Activated T-helper 17 cell treated with anti-CD3 and anti-CD28 coated beads, Interleukin-2, amount 50 U/mL, for 72 hours (primary cell): ENCODE measurements at regions not wholly inside any gene's neighbourhood (a gene's known extent, or its start where the extent isn't known, plus 50 kb on each side); places are given as distances from the start of the nearest gene placed in this dataset.

Experiments
- ATAC-seq: fragments of 150-1000 bp; cut with Tn5 transposase; replicated peaks from 2 replicates; pipeline ENCODE4 v1.10.0; 2021; ENCODE audit warnings: mild to moderate bottlenecking, moderate library complexity
- H3K27ac Mint-ChIP-seq: one replicate; pipeline ENCODE4 v1.8.0; 2022; ENCODE audit warnings: mixed read lengths
- H3K27me3 Mint-ChIP-seq: one replicate; pipeline ENCODE4 v1.8.0; 2022; ENCODE audit warnings: mixed read lengths
- H3K36me3 Mint-ChIP-seq: one replicate; pipeline ENCODE4 v1.8.0; 2022; ENCODE audit warnings: low read depth, mild to moderate bottlenecking, mixed read lengths
- H3K4me1 Mint-ChIP-seq: one replicate; pipeline ENCODE4 v1.8.0; 2022; ENCODE audit warnings: mixed read lengths
- H3K4me3 Mint-ChIP-seq: one replicate; pipeline ENCODE4 v1.8.0; 2022; ENCODE audit warnings: mild to moderate bottlenecking, mixed read lengths
- H3K9me3 Mint-ChIP-seq: one replicate; pipeline ENCODE4 v1.8.0; 2022; ENCODE audit warnings: mixed read lengths

DNA sequence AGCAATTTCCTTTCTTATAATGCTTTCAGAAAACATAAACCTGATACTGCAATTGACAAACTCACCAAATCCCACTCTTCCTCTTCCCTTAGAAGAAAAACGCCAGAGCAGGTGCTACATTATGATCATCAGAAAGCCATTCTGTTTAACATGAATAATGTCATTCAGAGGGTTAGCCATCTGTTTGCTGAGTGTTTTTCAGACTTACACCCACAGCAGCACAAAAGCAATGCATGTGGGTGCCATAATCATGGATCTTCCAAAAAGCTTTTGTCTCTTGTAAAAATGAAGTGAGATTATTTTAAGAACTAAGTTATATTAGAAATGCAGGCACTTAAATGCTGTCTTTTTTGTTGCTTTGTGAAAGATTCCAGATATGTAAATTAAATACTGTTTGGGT, 204.6 kb upstream of the TMPRSS15 start:
- H3K36me3 Mint-ChIP-seq: no peaks in the 10 kb centered on the region
- no peak overlapping the region for H3K27ac Mint-ChIP-seq
- no peaks in the 10 kb centered on the region for H3K4me1 Mint-ChIP-seq
- H3K4me3 Mint-ChIP-seq: no peak overlapping the region
- no peaks in the 10 kb centered on the region for H3K27me3 Mint-ChIP-seq
- H3K9me3 Mint-ChIP-seq: no peaks in the 10 kb centered on the region
- ATAC-seq: no peak

DNA sequence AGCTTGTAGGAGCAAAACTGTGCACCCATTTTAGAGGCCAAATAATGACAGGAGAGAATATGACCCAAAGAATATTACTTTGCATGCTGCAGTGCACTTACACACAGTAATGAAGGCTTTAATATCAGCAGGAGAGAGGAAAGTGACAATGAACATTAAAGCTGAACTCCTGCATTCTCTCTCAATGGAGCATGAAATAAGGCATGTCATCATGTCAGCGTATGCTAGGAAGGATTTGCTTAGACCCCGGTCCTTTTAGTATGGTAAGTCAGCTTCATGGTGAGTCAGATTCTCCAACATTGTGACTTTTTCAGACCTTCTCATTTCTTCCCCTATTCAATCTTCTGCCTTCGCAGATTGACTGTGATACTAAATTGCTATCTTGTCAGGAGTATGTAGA, 210.7 kb upstream of the TMPRSS15 start:
- H3K4me1 Mint-ChIP-seq: no peaks in the 10 kb centered on the region
- no peaks in the 10 kb centered on the region for H3K36me3 Mint-ChIP-seq
- no peaks in the 10 kb centered on the region for H3K27me3 Mint-ChIP-seq
- ATAC-seq: no peak
- H3K27ac Mint-ChIP-seq: no peak overlapping the region
- no peak overlapping the region for H3K4me3 Mint-ChIP-seq
- peaks cover 2% of the 10 kb centered on the region for H3K9me3 Mint-ChIP-seq

- Mint-ChIP-seq H3K27ac (no peak overlapping the region), H3K9me3 (peaks cover 4% of the 10 kb centered on the region), H3K4me1 (no peaks in the 10 kb centered on the region), H3K36me3 (no peaks in the 10 kb centered on the region), H3K4me3 (no peak overlapping the region), H3K27me3 (no peaks in the 10 kb centered on the region)
- ATAC-seq: no peak
Measured at GRCh38 chr21:18617291-18617690, 213.7 kb upstream of the TMPRSS15 start.

GRCh38 chr21:18620436-18620835, 216.9 kb upstream of the TMPRSS15 start:
- Mint-ChIP-seq H3K4me3 (no peak overlapping the region), H3K36me3 (no peaks in the 10 kb centered on the region), H3K4me1 (no peaks in the 10 kb centered on the region), H3K27ac (no peak overlapping the region), H3K9me3 (peaks cover 7% of the 10 kb centered on the region), H3K27me3 (no peaks in the 10 kb centered on the region)
- no peak for ATAC-seq

- Mint-ChIP-seq H3K4me3 (no peak overlapping the region), H3K9me3 (peaks cover 7% of the 10 kb centered on the region), H3K27me3 (no peaks in the 10 kb centered on the region), H3K27ac (no peak overlapping the region), H3K36me3 (no peaks in the 10 kb centered on the region), H3K4me1 (no peaks in the 10 kb centered on the region)
- no peak for ATAC-seq
Measured at GRCh38 chr21:18622383-18622782, 218.8 kb upstream of the TMPRSS15 start.

- Mint-ChIP-seq H3K27me3 (no peaks in the 10 kb centered on the region), H3K9me3 (peaks cover 4% of the 10 kb centered on the region), H3K27ac (no peak overlapping the region), H3K36me3 (no peaks in the 10 kb centered on the region), H3K4me1 (no peaks in the 10 kb centered on the region), H3K4me3 (no peak overlapping the region)
- ATAC-seq: no peak
Measured at GRCh38 chr21:18630446-18630845, 226.9 kb upstream of the TMPRSS15 start.

DNA sequence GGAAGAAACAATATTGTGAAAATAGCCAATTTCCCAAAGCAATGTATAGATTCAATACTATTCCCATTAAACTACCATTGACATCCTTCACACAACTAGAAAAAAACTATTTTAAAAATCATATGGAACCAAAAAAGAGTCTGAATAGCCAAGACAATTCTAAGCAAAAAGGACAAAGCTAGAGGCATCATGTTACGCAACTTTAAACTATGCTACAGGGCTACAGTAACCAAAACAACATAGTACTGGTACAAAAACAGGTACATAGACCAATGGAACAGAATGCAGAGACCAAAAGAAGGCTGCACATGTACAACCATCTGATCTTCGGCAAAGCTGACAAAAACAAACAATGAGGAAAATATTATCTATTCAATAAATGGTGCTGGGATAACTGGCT, 233.3 kb upstream of the TMPRSS15 start:
- H3K27ac Mint-ChIP-seq: no peak overlapping the region

DNA sequence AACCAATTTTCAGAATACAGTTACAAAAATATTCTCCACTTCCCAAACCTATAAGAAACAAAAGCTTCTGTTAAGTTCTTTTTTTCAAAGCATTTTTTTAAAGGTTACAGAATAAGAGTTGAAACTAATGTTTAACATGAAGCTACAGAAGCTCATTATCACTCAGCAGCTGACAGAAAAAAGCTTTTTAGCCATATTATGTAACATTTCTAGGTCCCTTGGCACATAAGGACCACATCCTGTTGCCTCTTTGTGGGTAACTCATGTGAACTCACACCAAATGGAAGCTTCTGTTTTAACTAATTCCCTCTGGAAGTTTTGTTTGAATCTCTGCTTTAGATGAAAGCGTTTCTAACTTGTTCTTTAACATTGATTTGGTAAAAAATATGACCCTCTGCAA, 242.5 kb upstream of the TMPRSS15 start:
- Mint-ChIP-seq H3K27me3 (no peaks in the 10 kb centered on the region), H3K4me3 (no peak overlapping the region)

More for the DNA sequence above, 233.3 kb upstream of the TMPRSS15 start:
- no peaks in the 10 kb centered on the region for H3K27me3 Mint-ChIP-seq
- H3K36me3 Mint-ChIP-seq: no peaks in the 10 kb centered on the region
- peaks cover 15% of the 10 kb centered on the region for H3K9me3 Mint-ChIP-seq
- no peak for ATAC-seq
- no peaks in the 10 kb centered on the region for H3K4me1 Mint-ChIP-seq
- no peak overlapping the region for H3K4me3 Mint-ChIP-seq

DNA sequence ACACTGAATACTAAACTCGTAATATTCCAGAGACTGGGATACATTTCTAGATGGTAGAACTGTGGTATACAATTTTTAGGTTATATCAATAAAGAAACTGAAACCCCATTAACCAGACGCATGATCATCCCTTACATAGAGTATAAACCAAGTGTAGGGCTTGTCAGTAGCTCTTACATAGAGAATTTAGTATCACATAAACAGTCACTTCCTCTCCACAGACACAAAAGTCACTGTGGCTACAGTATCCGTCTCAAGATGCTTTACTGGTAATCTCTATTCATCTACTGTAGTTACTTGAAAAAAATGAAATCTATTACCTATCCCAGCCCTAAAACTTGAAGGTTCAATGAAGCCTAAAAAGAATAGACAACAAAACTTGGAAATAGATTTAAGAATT, 252.3 kb upstream of the TMPRSS15 start:
- Mint-ChIP-seq H3K36me3 (no peaks in the 10 kb centered on the region), H3K4me1 (no peaks in the 10 kb centered on the region), H3K9me3 (peaks cover 9% of the 10 kb centered on the region), H3K4me3 (no peak overlapping the region), H3K27me3 (no peaks in the 10 kb centered on the region), H3K27ac (no peak overlapping the region)
- no peak for ATAC-seq

More for the DNA sequence above, 242.5 kb upstream of the TMPRSS15 start:
- Mint-ChIP-seq H3K9me3 (peaks cover 6% of the 10 kb centered on the region), H3K4me1 (no peaks in the 10 kb centered on the region), H3K36me3 (no peaks in the 10 kb centered on the region), H3K27ac (no peak overlapping the region)
- no peak for ATAC-seq

DNA sequence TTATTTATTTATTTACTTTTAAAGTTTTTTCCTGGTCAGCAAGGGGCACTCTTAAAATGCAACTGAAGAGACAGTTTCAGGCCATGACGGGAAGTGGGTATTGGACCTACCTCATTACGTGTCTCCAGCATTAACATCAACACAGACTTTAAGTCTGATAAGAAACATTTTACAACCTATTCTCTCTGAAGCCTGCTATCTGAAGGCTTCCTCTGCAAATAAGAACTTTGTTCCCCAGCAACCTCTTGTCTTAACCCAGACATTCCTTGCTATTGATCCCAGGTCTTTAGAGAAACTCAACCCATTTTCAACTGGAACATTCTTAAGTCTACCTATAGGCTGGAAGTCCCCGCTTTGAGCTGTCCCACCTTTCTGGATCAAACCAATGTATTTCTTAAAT, 258.3 kb upstream of the TMPRSS15 start:
- Mint-ChIP-seq H3K36me3 (no peaks in the 10 kb centered on the region), H3K27me3 (no peaks in the 10 kb centered on the region), H3K9me3 (peaks cover 6% of the 10 kb centered on the region), H3K4me1 (no peaks in the 10 kb centered on the region), H3K27ac (no peak overlapping the region), H3K4me3 (no peak overlapping the region)
- no peak for ATAC-seq

GRCh38 chr21:18663663-18664062, 260.1 kb upstream of the TMPRSS15 start:
- H3K27me3 Mint-ChIP-seq: no peaks in the 10 kb centered on the region
- H3K4me1 Mint-ChIP-seq: no peaks in the 10 kb centered on the region
- no peak overlapping the region for H3K4me3 Mint-ChIP-seq
- H3K36me3 Mint-ChIP-seq: no peaks in the 10 kb centered on the region
- H3K27ac Mint-ChIP-seq: no peak overlapping the region
- ATAC-seq: no peak
- peaks cover 9% of the 10 kb centered on the region for H3K9me3 Mint-ChIP-seq

DNA sequence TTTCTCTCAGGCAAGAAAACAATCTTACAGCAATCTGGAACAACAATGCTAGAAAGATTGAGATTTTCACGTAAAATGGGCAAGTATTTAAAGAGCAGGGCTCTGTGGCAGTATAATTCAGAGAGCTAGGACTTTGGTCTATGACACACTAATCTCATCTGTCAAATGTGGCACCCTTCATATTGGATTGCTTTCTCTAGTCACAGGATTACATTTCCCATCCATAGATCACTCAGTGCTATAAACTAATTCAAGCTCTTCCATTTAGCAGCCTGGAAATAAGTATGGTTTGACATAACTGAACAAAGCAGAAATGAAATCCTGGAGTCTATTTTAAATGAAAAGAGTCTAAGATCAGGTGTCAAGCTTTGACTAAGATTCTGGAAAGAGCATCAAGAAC, 263.1 kb upstream of the TMPRSS15 start:
- no peaks in the 10 kb centered on the region for H3K4me1 Mint-ChIP-seq
- peaks cover 21% of the 10 kb centered on the region for H3K9me3 Mint-ChIP-seq
- H3K36me3 Mint-ChIP-seq: no peaks in the 10 kb centered on the region
- H3K27ac Mint-ChIP-seq: no peak overlapping the region
- no peaks in the 10 kb centered on the region for H3K27me3 Mint-ChIP-seq
- H3K4me3 Mint-ChIP-seq: no peak overlapping the region
- no peak for ATAC-seq

DNA sequence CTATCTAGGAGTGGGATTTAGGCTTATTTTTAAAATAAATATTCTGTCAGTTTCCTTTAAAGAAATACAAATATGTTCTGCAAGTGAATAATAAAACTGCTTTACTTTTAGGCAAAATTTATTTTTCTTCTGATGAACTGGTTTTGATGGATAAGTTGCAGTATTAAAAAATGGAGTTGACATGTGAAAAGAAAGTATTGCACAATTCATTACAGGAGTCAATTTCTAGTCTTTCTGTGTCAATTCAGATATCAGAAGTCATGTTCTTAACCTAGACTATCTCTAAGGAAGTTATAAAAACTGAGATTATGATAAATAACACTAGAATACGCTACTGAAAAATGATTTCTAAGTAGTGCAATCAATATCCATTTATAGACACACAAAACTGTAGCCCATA, 270.2 kb upstream of the TMPRSS15 start:
- H3K36me3 Mint-ChIP-seq: no peaks in the 10 kb centered on the region

GRCh38 chr21:18677632-18678031, 274.0 kb upstream of the TMPRSS15 start:
- no peak overlapping the region for H3K4me3 Mint-ChIP-seq
- no peaks in the 10 kb centered on the region for H3K27me3 Mint-ChIP-seq
- no peak overlapping the region for H3K27ac Mint-ChIP-seq
- no peaks in the 10 kb centered on the region for H3K36me3 Mint-ChIP-seq
- no peak for ATAC-seq
- no peaks in the 10 kb centered on the region for H3K4me1 Mint-ChIP-seq
- H3K9me3 Mint-ChIP-seq: peaks cover 27% of the 10 kb centered on the region

More for the DNA sequence above, 270.2 kb upstream of the TMPRSS15 start:
- Mint-ChIP-seq H3K4me3 (no peak overlapping the region), H3K4me1 (no peaks in the 10 kb centered on the region), H3K27ac (no peak overlapping the region), H3K27me3 (no peaks in the 10 kb centered on the region), H3K9me3 (peaks cover 26% of the 10 kb centered on the region)
- no peak for ATAC-seq

DNA sequence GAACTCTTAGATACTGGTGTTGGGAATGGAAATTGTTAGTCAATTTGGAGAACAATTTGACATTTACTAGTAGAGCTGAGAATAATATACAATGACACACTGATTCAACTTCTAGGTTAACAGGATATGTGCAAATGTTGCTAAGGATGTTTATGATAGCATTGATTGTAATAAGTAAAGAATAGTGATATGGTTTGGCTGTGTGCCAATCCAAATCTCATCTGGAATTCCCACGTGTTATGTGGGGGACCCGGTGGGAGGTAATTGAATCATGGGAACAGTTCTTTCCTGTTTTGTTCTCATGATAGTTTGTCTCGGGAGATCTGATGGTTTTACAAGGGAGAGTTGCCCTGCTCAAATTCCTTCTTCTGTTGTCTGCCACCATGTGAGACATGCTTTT, 302.4 kb upstream of the TMPRSS15 start:
- ATAC-seq: no peak
- H3K36me3 Mint-ChIP-seq: no peaks in the 10 kb centered on the region
- no peaks in the 10 kb centered on the region for H3K4me1 Mint-ChIP-seq
- peaks cover 9% of the 10 kb centered on the region for H3K9me3 Mint-ChIP-seq
- no peaks in the 10 kb centered on the region for H3K27me3 Mint-ChIP-seq
- H3K27ac Mint-ChIP-seq: no peak overlapping the region
- no peak overlapping the region for H3K4me3 Mint-ChIP-seq

DNA sequence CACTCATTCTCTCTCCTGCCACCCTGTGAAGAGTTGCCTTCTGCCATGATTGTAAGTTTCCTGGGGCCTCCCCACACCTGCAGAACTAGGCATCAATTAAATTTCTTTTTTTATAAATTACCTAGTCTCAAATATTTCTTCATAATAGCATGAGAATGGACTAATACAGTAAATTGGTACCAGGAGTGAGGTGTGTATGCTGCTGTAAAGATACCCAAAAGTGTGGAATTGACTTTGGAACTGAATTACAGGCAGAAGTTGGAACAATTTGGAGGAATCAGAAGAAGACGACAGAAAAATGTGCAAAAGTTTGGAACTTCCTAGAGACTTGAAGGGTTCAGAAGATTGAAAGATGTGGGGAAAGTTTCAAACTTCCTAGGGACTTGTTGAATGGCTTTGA, 308.1 kb upstream of the TMPRSS15 start:
- Mint-ChIP-seq H3K36me3 (no peaks in the 10 kb centered on the region), H3K9me3 (peaks cover 13% of the 10 kb centered on the region), H3K27me3 (no peaks in the 10 kb centered on the region), H3K4me1 (no peaks in the 10 kb centered on the region), H3K27ac (no peak overlapping the region), H3K4me3 (no peak overlapping the region)
- ATAC-seq: no peak
